ENCODE measurements at regions not wholly inside any gene's neighbourhood (a gene's known extent, or its start where the extent isn't known, plus 50 kb on each side); places are given as distances from the start of the nearest gene placed in this dataset.
"Not testable (repeated sequence)": the region's sequence is repeated elsewhere in the genome, so short reads cannot be mapped to it uniquely, and the experiment has no call there.

GRCh38 chr14:84465880-84466279, 1064.1 kb upstream of the FLRT2 start:
- Histone ChIP-seq H3K4me3 (ENCODE audit: low read depth, low read length) (no peak overlapping the region), H3K27me3 (ENCODE audit: control insufficient read depth, insufficient read depth, low read length) (no peaks in the 10 kb centered on the region), H3K27ac (ENCODE audit: low read depth, low read length) (no peak overlapping the region), H3K9me3 (ENCODE audit: control insufficient read depth, insufficient read depth, low read length) (no peaks in the 10 kb centered on the region)
- DNase-seq (ENCODE audit: low read depth, low spot score) = no peak
- TF ChIP-seq, protein P1, sequence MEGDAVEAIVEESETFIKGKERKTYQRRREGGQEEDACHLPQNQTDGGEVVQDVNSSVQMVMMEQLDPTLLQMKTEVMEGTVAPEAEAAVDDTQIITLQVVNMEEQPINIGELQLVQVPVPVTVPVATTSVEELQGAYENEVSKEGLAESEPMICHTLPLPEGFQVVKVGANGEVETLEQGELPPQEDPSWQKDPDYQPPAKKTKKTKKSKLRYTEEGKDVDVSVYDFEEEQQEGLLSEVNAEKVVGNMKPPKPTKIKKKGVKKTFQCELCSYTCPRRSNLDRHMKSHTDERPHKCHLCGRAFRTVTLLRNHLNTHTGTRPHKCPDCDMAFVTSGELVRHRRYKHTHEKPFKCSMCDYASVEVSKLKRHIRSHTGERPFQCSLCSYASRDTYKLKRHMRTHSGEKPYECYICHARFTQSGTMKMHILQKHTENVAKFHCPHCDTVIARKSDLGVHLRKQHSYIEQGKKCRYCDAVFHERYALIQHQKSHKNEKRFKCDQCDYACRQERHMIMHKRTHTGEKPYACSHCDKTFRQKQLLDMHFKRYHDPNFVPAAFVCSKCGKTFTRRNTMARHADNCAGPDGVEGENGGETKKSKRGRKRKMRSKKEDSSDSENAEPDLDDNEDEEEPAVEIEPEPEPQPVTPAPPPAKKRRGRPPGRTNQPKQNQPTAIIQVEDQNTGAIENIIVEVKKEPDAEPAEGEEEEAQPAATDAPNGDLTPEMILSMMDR (IDR thresholded peaks at IDR 0.05; ENCODE audit: low read depth, low read length) = no peak
- ChIA-PET POLR2A (interaction anchor here (0.6 kb wide), 1 partner anchor 1121 kb away, joined by 7 read pairs; no protein-coding TSS in a partner anchor), CTCF (no interaction called here)

DNA sequence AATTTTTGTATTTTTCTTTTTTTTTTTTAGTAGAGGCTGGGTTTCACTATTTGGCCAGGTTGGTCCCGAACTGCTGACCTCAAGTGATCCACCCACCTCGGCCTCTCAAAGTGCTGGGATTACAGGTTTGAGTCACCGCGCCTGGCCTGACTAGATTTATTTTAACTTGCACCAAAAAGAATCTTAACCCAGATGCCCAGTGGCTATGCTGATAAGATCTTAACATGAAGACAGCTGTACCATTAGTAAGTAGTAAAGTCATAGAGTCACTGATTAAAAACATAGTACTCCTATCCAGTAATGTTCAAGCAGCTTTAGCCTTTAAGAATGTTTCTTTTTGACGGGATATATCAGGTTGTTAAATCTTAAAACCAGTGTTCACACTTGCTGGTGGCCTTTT, 1061.8 kb upstream of the FLRT2 start:
- Histone ChIP-seq H3K27ac (ENCODE audit: low read depth, low read length) (no peak overlapping the region), H3K4me3 (ENCODE audit: low read depth, low read length) (no peak overlapping the region), H3K9me3 (ENCODE audit: control insufficient read depth, insufficient read depth, low read length) (no peaks in the 10 kb centered on the region), H3K27me3 (ENCODE audit: control insufficient read depth, insufficient read depth, low read length) (no peaks in the 10 kb centered on the region)
- ChIA-PET CTCF (no interaction called here), POLR2A (no interaction called here)
- no peak for DNase-seq (ENCODE audit: low read depth, low spot score)
- TF ChIP-seq, protein P1 (IDR thresholded peaks at IDR 0.05; ENCODE audit: low read depth, low read length) = no peak

DNA sequence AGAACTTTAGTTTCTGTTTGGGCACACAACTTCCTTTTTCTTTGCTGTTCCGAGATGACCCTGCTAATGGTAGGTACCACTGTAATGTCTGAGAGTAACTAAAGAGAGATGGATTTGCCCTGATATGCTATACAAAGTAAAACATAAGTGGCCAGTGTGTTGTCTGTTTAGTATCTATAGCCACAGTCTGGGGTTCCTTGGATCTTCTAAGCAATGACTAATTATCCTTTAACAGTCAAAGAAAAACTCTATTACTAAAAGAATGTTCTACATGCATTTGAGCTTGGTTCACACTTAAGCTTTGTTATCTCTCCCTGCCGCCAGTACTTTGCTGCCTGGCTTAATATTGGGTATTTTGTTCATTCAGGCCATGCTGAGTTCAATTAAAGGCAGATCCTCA, 1051.9 kb upstream of the FLRT2 start:
- Histone ChIP-seq H3K9me3 (ENCODE audit: control insufficient read depth, insufficient read depth, low read length) (no peaks in the 10 kb centered on the region), H3K27me3 (ENCODE audit: control insufficient read depth, insufficient read depth, low read length) (no peaks in the 10 kb centered on the region), H3K4me3 (ENCODE audit: low read depth, low read length) (no peak overlapping the region), H3K27ac (ENCODE audit: low read depth, low read length) (no peak overlapping the region)
- POLR2A ChIA-PET = no interaction called here
- no peak for DNase-seq (ENCODE audit: low read depth, low spot score)
- TF ChIP-seq, protein P1 (IDR thresholded peaks at IDR 0.05; ENCODE audit: low read depth, low read length) = no peak
- CTCF ChIA-PET = no interaction called here

GRCh38 chr14:84482256-84483071, 1047.5 kb upstream of the FLRT2 start:
- no peaks in the 10 kb centered on the region for H3K9me3 ChIP-seq (ENCODE audit: control insufficient read depth, insufficient read depth, low read length)
- H3K27ac ChIP-seq (ENCODE audit: low read depth, low read length) = no peak overlapping the region
- ChIA-PET CTCF (interaction anchor here (0.7 kb wide), 1 partner anchor 588 kb away, joined by 9 read pairs; no protein-coding TSS in a partner anchor), POLR2A (interaction anchor here (0.7 to 1.1 kb wide), 3 partner anchors 27 to 1051 kb away, joined by 3 to 4 read pairs (median 3); no protein-coding TSS in a partner anchor)
- H3K27me3 ChIP-seq (ENCODE audit: control insufficient read depth, insufficient read depth, low read length) = no peaks in the 10 kb centered on the region
- DNase-seq (ENCODE audit: low read depth, low spot score) = peak; percentile 18
- TF ChIP-seq, protein P1 (IDR thresholded peaks at IDR 0.05; ENCODE audit: low read depth, low read length) = no peak
- no peak overlapping the region for H3K4me3 ChIP-seq (ENCODE audit: low read depth, low read length)

GRCh38 chr14:84483072-84483420, 1046.9 kb upstream of the FLRT2 start:
- Histone ChIP-seq H3K27ac (ENCODE audit: low read depth, low read length) (no peak overlapping the region), H3K27me3 (ENCODE audit: control insufficient read depth, insufficient read depth, low read length) (no peaks in the 10 kb centered on the region), H3K9me3 (ENCODE audit: control insufficient read depth, insufficient read depth, low read length) (no peaks in the 10 kb centered on the region), H3K4me3 (ENCODE audit: low read depth, low read length) (no peak overlapping the region)
- CTCF ChIA-PET = no interaction called here
- POLR2A ChIA-PET = interaction anchor here (0.7 to 1.1 kb wide), 2 partner anchors 219 to 1051 kb away, joined by 3 to 4 read pairs; no protein-coding TSS in a partner anchor
- TF ChIP-seq, protein P1 (IDR thresholded peaks at IDR 0.05; ENCODE audit: low read depth, low read length) = no peak
- DNase-seq (ENCODE audit: low read depth, low spot score) = no peak

GRCh38 chr14:84484243-84484642, 1045.7 kb upstream of the FLRT2 start:
- H3K27me3 ChIP-seq (ENCODE audit: control insufficient read depth, insufficient read depth, low read length); H3K27ac ChIP-seq (ENCODE audit: low read depth, low read length); POLR2A ChIA-PET; H3K9me3 ChIP-seq (ENCODE audit: control insufficient read depth, insufficient read depth, low read length); H3K4me3 ChIP-seq (ENCODE audit: low read depth, low read length); CTCF ChIA-PET; DNase-seq (ENCODE audit: low read depth, low spot score): not testable (repeated sequence)
